ENCODE measurements at regions not wholly inside any gene's neighbourhood (a gene's known extent, or its start where the extent isn't known, plus 50 kb on each side); places are given as distances from the start of the nearest gene placed in this dataset.
"Not testable (repeated sequence)": the region's sequence is repeated elsewhere in the genome, so short reads cannot be mapped to it uniquely, and the experiment has no call there.

DNA sequence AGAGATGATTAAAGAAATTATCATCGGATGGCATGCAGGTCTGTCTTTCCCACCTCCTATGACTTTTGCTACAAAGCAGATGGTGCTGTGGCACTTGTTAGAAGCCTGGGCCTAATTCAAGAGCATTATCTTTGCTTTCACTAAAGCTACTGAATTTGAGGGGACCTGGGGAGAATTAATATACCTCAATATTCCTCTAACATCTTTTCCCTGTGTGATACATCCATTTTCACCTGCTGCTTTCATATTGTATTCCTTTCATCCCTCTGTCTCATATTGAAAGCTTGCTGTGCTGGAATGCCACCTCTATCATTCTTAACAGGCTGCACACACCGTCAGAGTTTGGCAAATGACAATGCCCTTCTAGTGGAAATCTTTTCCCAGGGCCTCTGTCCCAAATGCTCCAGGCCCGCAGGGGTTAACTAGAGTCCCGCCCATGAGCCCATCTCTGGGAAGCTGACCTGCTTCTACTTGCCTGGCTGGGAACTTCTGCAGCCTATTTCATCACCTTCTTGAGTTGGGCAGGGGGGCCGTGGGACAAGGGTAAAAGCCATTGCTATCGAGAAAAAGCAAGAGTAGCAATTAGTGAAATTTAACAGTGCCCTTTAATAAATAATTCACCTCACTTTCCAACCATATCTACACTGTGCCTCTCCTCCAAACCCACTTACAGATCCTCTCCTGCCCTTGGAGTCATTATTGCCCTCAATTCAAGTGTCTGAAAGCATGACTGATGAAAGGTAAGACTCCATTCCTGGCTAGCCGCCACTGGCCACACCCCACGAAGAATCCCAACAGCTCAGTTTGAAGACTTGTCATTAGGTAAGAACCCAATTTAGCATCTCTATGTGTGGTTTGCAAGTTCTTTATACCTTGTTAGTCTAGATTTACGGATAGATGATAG, 126.7 kb upstream of the BTG1 start:
- no peak for DNase-seq (ENCODE audit: low spot score)

DNA sequence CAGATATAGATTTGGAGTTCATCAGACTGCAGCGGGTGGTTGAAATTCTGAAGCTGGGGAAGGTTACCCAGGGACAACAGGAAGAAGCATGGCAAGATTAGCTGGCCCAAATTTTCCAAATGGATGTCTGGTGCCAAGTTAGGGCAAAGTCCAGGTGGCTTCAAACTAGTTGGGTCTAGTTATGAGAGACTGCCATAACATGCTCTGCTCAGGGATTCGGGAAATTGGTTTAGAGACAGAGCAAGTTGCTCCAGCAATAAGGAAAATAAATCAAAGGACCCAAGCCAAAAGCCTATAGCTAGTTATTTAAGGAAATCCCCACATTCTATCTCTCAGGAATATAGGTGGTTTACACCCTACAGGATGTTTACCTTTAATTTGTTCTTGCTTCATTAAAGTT, 125.7 kb upstream of the BTG1 start:
- no peak for DNase-seq (ENCODE audit: low spot score)

DNA sequence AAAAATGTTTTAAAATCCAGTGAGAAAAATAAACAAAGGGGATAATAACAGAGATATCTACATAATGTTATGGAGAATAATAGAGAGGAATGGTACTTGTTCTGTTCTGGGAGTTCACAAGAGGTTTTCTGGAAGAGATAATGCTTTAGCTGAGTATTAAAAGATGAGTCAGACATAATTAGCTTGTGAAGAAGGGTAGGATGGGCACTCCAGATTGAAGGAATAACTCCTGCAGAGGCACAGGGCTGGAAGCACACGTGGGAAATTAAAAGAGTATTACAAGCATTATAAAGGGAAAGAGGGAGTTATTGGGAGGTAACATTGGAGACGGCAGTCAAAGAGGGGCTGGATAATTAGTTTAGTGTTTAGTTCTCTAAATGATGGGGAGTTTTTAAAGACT, 124.9 kb upstream of the BTG1 start:
- DNase-seq (ENCODE audit: low spot score) = no peak

DNA sequence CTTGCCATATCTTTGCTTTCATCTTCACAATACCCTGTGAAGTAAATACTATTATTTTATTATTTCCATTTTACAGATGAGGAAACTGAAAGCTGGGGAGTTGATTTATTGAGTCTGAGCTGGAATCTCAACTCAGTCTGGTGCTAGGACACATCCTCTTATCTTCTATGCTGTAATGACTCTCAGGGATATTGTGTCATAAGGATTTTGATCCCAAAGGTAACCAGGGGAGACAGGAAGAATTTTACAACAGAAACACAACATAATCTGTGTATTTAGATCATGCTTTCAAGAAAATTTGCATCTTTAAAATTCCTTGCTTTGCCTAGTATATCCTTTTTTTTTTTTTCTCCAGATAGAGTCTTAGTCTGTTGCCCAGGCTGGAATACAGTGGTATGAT, 123.3 kb upstream of the BTG1 start:
- no peak for DNase-seq (ENCODE audit: low spot score)

DNA sequence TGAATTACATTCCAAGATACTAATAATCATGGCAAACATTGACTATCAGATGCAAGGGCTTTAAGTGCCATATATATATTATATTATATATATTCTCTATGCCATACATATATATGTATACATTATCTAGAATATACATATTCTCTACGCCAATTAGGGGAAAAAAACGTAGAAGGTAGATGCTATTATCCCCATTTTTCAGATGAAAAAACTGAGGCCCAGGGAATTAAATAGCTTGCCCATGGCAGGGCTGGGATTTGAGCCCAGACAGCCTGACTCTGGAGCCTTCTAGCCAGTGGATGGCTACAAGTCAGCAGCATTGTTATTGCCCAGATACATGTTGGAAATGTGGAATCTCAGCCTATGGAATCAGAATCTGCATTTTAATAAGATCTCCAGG, 116.0 kb upstream of the BTG1 start:
- no peak for DNase-seq (ENCODE audit: low spot score)

DNA sequence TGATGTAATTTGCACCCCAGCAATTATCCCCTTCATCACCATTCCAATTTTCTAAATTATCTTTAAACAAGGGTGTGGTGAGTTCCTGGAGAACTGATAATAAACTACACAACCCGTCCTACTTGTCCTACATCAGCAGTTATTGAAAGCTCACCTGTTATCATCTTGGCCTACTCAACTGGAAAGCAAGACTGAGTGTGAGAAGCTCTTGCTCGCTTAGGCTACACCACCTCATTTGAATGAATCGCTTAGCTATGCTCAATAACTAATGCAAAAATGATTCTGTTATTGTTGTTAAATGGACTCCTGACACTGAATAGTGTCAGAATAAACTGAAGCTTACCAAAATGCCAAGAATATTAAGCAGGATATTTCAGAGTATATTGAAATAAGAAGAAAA, 115.4 kb upstream of the BTG1 start:
- DNase-seq (ENCODE audit: low spot score) = no peak

DNA sequence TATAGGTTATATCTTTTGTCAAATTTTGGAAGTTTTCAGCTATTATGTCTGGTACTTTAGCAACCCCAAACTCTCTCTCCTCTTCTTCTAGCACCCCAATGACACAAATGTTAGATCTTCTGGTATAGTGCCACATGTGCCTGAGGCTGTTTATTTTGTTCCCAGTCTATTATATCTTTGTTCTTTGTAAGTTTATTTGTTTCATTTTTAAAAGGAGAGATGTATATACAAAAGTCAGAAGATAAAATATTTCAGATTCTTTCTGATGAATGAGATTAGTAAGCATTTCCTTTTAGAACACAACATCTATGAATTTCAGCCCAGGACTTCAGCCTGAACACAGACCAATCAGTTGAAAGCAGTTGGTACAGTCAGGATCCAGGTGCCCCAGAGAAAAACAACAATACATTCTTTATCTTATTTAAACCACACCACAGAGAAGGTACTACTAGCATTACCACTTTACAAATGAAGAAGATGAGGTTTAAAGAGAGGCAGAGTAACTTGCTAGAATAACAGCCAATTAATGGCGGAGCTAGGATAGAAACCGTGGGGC, 114.1 kb upstream of the BTG1 start:
- DNase-seq (ENCODE audit: low spot score) = no peak

DNA sequence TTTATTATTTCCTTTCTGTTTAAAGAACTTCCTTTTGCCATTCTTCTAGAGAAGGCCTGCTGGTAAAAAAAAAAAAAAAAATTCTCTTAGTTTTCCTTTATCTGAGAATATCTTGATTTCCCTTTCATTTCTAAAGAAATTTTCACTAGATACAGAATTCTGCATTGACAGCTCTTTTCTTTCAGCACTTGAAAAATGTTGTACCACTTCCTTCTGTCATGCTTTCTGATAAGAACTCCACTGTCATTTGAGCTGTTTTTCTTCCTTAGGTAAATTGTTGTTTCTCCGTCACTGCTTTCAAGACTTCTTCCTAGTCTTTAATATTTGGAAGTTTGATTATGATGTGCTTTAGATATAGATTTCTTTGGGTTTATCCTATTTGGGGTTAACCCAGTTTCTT, 113.6 kb upstream of the BTG1 start:
- DNase-seq (ENCODE audit: low spot score) = no peak

DNA sequence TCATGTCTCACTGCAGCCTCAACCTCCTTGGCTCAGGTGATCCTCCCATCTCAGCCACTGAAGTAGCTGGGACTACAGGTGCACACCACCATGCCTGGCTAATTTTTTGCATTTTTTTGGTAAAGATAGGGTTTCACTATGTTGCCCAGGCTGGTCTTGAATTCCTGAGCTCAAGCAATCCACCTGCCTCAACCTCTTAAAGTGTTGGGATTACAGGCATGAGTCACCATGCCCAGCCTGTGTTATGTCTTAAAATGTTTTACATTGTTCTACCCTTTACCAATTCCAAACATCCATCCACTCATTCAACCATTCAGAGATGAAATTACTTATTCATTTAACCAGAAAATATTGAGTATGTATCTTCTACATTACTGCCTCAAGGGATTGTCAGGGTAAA, 111.6 kb upstream of the BTG1 start:
- DNase-seq (ENCODE audit: low spot score) = no peak

DNA sequence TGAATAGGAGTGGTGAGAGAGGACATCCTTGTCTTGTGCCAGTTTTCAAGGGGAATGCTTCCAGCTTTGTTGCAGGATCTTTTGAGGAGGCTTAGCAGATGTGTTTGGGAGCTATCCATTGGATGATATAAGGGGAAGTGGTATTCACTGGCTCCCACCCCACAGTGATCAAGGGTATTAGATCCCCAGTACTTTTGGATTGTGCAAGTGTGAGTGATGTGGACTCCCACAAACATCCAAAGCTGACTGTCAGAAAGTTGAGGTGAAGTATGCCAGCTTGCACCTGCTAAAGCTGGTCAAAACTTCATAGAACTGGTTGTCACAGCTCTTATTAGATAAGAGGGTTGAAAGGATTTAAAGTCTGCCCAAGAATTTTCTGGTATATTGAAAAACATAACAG, 110.1 kb upstream of the BTG1 start:
- DNase-seq (ENCODE audit: low spot score) = no peak

DNA sequence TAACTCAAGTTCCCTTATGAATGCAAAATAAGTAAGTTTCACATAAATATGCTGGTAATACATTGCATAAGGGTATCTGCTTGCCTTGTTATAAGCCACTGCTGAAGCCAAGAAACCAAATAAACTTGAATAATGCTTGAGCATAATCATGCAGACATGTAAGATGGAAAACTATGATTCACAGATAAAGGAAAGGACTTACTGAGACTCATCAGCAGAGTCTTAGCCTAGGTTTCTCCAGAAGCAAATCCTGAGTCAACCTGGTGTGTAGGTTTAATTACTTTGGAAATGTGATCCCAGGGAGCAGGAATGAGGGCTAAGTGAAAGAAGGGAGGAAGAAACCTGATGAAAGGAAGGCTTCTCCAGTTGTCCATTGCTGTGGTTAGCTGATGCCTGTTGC, 107.7 kb upstream of the BTG1 start:
- DNase-seq (ENCODE audit: low spot score) = no peak

DNA sequence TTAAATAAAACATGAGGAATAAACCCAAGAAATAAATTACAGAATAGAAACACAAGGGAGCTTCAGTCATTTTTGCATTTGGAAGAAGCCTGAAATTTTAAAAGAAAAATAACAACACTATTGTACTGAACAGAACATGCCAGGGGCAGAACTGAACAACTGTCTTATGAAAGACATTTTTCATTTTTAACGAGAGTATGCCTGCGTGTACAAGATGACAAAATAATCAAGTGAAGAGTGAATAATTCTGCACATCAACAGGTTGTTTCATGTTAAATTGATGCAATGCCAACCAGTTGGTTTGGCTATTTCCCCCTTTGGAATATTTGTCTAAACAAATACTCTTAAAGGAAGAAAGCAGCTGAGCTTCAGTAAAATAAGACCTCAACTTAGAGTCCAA, 103.3 kb upstream of the BTG1 start:
- DNase-seq (ENCODE audit: low spot score) = no peak

DNA sequence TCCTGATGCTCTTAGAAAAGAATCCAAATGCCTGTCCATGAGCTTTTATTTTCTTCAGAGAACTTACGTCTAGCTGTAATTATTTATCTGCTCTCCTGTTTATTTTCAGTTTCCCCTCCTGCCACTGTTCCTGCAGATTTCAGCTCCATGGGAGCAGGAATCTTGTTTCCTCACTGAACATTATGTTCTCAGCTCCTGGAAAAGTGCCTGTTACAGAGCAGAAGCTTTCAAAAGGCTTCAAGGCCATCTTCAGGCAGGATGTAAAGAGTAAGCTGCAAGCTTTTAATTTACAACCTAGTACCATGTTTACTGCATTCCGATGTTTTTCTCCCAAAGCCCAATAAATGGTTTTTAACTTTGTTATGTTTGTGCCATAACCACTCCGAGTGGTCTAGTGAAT, 98.4 kb upstream of the BTG1 start:
- no peak for DNase-seq (ENCODE audit: low spot score)

DNA sequence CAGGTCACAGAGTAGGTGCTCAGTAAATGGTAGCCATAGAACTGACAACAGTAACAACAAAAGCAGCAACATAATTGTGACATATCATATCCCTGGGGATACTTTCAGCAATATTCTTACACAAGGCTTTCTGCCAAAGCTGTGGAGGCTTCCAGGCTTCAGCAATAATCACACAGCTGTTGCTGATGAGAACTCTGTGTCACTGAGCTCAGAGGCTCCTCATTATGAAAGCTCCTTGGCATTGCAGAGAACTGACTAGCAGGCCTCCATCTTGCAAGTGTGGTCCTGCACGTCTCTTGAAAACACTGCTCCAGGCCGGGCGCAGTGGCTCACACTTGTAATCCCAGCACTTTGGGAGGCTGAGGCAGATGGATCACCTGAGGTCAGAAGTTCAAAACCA, 97.3 kb upstream of the BTG1 start:
- DNase-seq (ENCODE audit: low spot score) = no peak

DNA sequence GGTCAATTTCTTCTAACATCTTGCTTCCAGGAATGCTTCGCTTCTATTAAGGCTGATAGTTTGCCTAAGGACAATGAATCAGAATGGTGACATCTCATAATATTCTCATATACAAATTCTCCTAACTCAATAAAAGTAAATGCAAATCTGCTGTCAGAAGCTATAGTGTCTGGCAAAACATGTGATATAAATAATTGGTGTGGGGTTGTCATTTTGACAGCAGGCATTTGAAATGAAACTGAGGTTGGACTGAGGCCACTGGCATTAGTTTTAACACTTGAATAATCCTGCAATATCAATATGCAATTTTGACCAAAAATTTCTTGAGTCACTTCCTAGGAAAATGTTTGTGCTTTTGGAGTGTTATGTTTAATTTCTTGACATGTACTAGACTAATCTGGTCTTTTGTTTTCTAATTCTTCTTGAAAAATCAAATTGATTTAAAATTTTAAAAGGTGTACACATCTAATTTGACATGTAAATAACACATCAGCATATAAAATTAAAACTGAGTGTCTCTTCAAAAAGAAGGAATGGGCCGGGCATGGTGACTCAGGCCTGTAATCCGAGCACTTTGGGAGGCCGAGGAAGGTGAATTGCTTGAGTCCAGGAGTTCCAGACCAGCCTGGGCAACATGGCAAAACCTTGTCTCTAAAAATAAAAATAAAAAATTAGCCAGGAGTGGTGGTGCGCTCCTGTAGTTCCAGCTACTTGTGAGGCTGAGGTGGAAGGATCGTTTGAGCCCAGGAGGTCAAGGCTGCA, 92.3 kb upstream of the BTG1 start:
- DNase-seq (ENCODE audit: low spot score) = no peak

DNA sequence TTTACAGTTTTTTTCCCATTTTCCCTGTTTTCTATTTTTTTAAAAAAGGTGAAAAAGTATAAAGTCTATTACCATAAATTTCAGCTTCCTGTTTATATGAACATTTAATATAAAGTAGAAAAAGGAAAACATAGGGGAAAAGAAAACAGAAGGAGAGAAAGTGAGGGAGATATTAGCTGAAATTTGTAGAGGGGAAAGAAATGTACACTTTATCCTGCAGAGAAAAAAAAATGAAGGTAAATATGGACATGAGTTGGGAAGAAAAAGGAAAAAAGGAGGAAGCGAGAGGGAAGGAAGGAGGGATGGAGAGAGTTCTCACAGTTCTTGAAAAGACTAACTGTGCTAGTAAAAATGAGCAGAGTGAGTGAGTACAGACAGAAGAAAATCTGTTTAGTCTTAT, 91.6 kb upstream of the BTG1 start:
- no peak for DNase-seq (ENCODE audit: low spot score)

DNA sequence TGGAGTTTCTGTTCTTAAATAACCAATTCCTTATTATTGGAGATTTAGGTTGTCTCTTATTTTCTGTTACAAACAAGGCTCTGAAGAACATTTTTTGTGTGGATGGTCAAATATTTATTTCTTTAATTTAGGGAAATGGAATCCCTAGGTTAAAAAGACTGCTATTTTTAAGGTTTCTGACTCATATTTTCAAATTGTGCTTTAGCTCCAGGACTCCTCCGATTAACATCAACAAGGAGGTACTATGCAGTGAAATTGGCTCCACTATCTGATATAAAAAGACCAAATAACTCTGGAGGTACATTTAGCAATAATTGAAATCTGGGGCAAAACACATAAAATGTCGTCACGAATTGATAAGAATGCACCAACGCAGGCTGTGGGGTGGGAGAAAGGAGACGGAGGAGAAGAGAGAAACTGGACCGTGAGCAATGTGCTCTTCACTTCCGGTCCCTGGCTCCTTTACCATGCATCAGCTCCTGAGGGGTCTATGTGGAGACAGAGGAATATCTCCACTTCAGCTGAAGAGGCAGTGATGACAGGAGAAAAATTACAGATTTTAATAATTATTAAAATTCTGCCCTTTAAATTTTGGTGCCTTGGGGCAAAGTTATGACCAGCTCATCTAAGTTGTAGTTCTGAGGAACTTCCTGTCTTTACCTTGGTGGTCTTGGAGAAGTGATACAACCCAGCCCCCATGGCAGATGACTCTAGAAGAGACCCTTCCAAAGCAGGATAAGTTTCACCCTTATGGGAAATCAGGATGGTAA, 90.2 kb upstream of the BTG1 start:
- no peak for DNase-seq (ENCODE audit: low spot score)

DNA sequence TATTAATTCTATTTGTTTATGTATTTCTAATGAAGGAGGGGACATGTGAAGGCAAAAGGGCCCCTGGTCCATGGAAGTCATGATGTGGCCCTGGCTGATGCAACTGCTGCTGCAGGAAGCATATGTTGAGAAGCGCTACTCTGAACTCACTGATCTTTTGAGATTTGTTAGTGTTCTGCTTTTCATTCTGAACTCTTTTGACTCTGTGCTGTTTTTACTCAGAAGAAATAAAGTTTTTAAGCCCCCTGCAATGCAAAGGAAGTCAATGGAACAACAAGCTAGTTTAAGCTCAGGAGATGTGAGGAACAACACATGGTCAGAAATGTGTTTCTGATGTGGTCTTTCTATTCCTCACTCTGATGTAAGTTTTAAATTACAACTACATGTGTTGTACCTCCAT, 88.9 kb upstream of the BTG1 start:
- no peak for DNase-seq (ENCODE audit: low spot score)

DNA sequence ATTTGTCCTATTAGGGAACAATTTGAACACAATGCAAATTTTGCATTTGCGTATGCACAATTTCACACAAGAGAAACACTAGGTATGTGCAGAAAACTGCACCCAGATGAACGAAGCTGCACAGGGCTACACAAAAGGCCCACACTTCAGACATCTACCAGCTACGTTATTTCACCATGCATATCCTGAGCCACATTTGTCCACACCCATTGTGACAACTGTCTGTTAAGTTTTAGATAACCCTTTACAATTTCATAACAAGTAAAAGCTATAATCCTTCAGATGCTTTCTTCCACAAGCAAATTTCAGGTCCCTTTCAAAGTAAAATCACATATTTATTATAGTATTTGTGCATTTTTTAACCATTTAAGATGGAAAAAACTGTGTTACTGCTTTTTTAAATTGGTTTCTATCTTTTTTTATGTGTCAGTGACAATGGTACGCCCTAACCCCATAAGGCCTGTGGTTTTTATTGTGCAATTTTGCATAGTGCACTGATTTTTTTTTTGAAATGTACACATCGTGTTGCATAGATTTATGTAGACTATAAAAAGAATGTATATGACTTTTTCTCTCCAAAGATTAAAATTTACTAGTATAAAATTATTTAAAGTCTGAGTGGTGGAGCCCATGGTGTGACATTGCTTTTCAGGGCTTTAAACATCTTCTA, 87.8 kb upstream of the BTG1 start:
- DNase-seq (ENCODE audit: low spot score) = no peak

DNA sequence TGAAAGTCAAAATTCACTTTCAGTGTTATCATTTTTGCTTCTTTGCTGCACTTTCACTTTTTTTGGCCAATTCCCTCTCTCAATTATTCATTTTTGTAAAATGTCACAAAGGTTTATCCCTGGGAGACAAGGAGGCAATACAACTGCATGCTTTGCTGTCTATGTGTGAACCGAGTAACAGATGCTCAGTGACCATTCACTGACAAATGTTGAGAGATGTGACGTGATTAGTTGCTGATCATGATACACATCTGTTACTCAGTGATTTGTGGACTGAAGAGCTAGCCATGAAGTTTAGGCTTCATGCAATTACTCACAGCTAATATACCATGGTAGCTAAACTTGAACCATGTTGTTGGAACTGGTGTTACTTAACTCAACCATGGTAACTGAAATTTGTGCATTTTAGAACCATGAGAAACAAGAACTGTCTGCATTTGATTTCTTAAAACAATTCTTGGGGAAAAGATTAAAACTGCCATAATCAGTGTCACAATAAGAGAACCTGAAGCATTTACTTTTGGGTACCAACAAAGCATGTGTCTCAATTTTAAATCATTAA, 86.8 kb upstream of the BTG1 start:
- not testable (repeated sequence) for DNase-seq (ENCODE audit: low spot score)

DNA sequence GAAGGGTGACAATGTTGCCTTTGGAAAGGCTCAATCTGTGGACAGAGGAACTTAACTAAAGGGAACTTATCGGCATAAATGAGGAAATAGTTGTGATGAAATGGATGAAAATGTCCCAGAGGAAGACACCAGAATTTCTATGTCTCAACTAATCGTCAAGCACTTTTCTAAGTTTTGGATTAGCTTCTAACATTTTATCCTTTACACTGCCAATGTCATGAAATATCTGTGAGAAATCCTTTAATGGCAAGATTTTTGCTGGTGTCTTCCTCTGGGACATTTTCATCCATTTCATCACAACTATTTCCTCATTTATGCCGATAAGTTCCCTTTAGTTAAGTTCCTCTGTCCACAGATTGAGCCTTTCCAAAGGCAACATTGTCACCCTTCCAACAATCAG, 86.3 kb upstream of the BTG1 start:
- DNase-seq (ENCODE audit: low spot score) = not testable (repeated sequence)

Measured in H4 (cell line).